RWPE2 (cell line): ENCODE measurements at regions not wholly inside any gene's neighbourhood (a gene's known extent, or its start where the extent isn't known, plus 50 kb on each side); places are given as distances from the start of the nearest gene placed in this dataset.

Source experiments
- ATAC-seq: fragments of 200-7000 bp; cut with Tn5 transposase; 3 replicates; pipeline ENCODE4 v1.9.1; 2021; ENCODE audit warnings: low read depth
- DNase-seq: peaks from one replicate; pipeline ENCODE4 v3.0.0-alpha.2; 2020; ENCODE audit warnings: low spot score
- H3K27ac ChIP-seq: fragments of 450-650 bp; 2 replicates; pipeline ENCODE4 v1.5.1; 2017; ENCODE audit warnings: mild to moderate bottlenecking; ENCODE audit not compliant: poor library complexity, severe bottlenecking
- H3K27me3 ChIP-seq: fragments of 250-450 bp; sonication (Bioruptor Pico); 2 replicates; pipeline ENCODE4 v1.5.1; 2021; ENCODE audit warnings: mild to moderate bottlenecking, moderate library complexity; ENCODE audit not compliant: insufficient read depth, poor library complexity, severe bottlenecking
- H3K36me3 ChIP-seq: fragments of 250-450 bp; sonication (Bioruptor Pico); 2 replicates; pipeline ENCODE4 v1.5.1; 2020; ENCODE audit warnings: low read depth, mild to moderate bottlenecking, moderate library complexity
- H3K4me1 ChIP-seq: fragments of 250-450 bp; sonication (Bioruptor Pico); 2 replicates; pipeline ENCODE4 v1.5.1; 2021; ENCODE audit warnings: mild to moderate bottlenecking, moderate library complexity; ENCODE audit not compliant: insufficient read depth, poor library complexity, severe bottlenecking
- H3K4me3 ChIP-seq: fragments of 250-450 bp; sonication (Bioruptor Pico); 2 replicates; pipeline ENCODE4 v1.5.1; 2021; ENCODE audit warnings: mild to moderate bottlenecking, moderate library complexity; ENCODE audit not compliant: severe bottlenecking
- H3K9me3 ChIP-seq: fragments of 250-450 bp; sonication (Bioruptor Pico); 2 replicates; pipeline ENCODE4 v1.5.1; 2021; ENCODE audit warnings: mild to moderate bottlenecking, moderate library complexity; ENCODE audit not compliant: severe bottlenecking
- TF ChIP-seq, protein P1 (sequence below): fragments of 450-650 bp; IDR thresholded peaks from one replicate; pipeline ENCODE4 v1.5.1; 2017; ENCODE audit warnings: mild to moderate bottlenecking, moderate library complexity; ENCODE audit not compliant: poor library complexity, severe bottlenecking

DNA sequence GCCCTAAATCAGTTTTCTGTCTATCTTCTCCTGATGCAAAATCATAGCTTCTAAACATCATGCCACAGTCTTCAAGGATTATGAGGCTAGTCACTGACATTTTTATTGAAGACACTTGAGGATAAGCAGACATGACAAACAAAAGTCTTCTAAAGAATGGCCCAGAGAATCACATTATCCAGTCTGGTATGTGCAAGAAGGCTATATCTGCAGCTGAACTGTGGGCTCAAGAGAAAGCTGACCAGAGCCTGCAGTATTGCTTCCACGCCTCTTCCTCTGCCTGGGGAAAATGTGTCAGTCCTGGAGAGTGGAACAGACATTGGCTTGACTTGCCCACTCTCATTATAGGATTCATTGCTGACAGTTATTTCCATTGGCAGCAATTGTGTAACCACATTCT is 553.5 kb downstream of the SPOCK3 start:
- DNase-seq (no peak), ATAC-seq (no peak)
- H3K4me3 ChIP-seq, result no peak overlapping the region
- TF ChIP-seq, protein P1, sequence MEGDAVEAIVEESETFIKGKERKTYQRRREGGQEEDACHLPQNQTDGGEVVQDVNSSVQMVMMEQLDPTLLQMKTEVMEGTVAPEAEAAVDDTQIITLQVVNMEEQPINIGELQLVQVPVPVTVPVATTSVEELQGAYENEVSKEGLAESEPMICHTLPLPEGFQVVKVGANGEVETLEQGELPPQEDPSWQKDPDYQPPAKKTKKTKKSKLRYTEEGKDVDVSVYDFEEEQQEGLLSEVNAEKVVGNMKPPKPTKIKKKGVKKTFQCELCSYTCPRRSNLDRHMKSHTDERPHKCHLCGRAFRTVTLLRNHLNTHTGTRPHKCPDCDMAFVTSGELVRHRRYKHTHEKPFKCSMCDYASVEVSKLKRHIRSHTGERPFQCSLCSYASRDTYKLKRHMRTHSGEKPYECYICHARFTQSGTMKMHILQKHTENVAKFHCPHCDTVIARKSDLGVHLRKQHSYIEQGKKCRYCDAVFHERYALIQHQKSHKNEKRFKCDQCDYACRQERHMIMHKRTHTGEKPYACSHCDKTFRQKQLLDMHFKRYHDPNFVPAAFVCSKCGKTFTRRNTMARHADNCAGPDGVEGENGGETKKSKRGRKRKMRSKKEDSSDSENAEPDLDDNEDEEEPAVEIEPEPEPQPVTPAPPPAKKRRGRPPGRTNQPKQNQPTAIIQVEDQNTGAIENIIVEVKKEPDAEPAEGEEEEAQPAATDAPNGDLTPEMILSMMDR, result no peak
- no peaks in the 10 kb centered on the region for H3K4me1 ChIP-seq
- no peaks in the 10 kb centered on the region for H3K36me3 ChIP-seq
- no peaks in the 10 kb centered on the region for H3K27me3 ChIP-seq
- no peak overlapping the region for H3K27ac ChIP-seq
- no peaks in the 10 kb centered on the region for H3K9me3 ChIP-seq

DNA sequence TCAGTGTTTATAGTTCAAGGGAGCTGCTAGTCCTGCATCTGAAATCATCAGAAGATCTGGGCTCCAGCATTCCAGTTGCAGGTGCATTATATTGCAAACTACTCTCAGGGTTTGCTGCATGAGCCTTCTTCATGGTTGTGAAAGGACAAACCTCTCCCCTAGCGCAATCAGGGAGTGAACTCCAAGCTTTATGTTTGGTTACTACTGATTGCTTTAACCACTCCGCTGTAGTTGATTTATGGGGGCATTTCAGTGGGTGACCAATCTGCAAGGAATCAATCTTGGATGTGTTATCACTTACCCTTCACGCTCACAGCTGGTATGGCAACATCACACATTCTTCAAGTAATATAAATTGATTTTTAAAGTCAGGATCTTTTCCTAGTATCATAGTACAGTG is 552.1 kb downstream of the SPOCK3 start:
- no peaks in the 10 kb centered on the region for H3K27me3 ChIP-seq
- ATAC-seq (no peak), DNase-seq (no peak)
- H3K4me3 ChIP-seq, result no peak overlapping the region
- no peak overlapping the region for H3K27ac ChIP-seq
- H3K4me1 ChIP-seq, result no peaks in the 10 kb centered on the region
- no peaks in the 10 kb centered on the region for H3K36me3 ChIP-seq
- TF ChIP-seq, protein P1, result no peak
- H3K9me3 ChIP-seq, result no peaks in the 10 kb centered on the region
